ENCODE measurements at regions not wholly inside any gene's neighbourhood (a gene's known extent, or its start where the extent isn't known, plus 50 kb on each side); places are given as distances from the start of the nearest gene placed in this dataset.

DNA sequence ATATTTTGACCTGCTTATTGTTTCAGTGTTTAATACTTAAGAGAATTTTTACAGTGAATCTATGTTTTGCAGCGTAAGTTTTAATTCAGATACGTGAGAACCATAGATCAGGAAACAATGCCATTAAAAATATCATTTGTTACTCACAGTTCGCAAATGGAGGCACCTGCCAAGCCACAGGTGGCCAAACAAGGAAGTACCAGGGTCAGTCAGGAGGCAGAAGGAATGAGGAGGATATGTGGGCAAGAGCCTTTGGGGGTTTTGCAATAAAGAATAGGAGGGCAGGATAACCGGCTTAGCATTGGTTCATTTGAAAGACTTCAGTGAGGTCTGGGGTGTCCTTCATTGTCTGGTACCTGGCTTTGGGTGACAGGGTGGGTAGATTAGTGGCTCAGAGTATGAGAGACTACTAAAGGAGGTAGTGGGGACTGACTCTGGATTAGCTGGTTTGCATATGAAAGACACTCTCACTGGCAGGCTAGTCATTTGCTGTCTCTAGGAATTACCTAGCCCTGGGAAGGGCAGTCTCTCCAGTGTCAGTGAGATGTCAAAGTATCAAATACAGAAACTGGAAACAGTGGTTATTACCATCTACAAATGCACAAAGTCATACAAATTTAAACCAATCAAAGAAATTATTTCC lies 132.2 kb upstream of the CAV2 start:
- Histone ChIP-seq H3K27me3 (ENCODE audit: insufficient read depth) (no peaks in the 10 kb centered on the region), H3K4me3 (no peak overlapping the region), H3K79me2 (replicated peaks; ENCODE audit: insufficient read depth) (no peaks in the 10 kb centered on the region), H3F3A (replicated peaks; ENCODE audit: low read depth) (no peaks in the 10 kb centered on the region), H3K27ac (ENCODE audit: low read depth) (no peak overlapping the region), H3K4me1 (ENCODE audit: insufficient read depth) (no peaks in the 10 kb centered on the region), H3K36me3 (ENCODE audit: insufficient read depth) (no peaks in the 10 kb centered on the region), H4K20me1 (replicated peaks; ENCODE audit: insufficient read depth) (no peaks in the 10 kb centered on the region), H3K9me2 (ENCODE audit: insufficient read depth) (no peaks in the 10 kb centered on the region; the same call in 1 of the 2 replicates), H2AFZ (no peak overlapping the region), H3K4me2 (no peak overlapping the region)
- peak; percentile 99 for ATAC-seq
- Mint-ChIP-seq H3K27ac (no peak overlapping the region), H3K27me3 (ENCODE audit: insufficient read depth, low read depth, poor library complexity) (no peaks in the 10 kb centered on the region), H3K36me3 (ENCODE audit: low read depth) (peaks cover 18% of the 10 kb centered on the region; the same call in 2 of the 3 replicates), H3K4me3 (no peak overlapping the region), H3K4me1 (peaks cover 8% of the 10 kb centered on the region; the same call in 2 of the 3 replicates), H3K9me3 (peaks cover 24% of the 10 kb centered on the region)
- peak; percentile 54 for DNase-seq (ENCODE audit: low spot score)
- TF ChIP-seq, protein P1, sequence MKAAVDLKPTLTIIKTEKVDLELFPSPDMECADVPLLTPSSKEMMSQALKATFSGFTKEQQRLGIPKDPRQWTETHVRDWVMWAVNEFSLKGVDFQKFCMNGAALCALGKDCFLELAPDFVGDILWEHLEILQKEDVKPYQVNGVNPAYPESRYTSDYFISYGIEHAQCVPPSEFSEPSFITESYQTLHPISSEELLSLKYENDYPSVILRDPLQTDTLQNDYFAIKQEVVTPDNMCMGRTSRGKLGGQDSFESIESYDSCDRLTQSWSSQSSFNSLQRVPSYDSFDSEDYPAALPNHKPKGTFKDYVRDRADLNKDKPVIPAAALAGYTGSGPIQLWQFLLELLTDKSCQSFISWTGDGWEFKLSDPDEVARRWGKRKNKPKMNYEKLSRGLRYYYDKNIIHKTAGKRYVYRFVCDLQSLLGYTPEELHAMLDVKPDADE (IDR thresholded peaks at IDR 0.05), result no peak
- TF ChIP-seq ZNF331 (CRISPR knock-in tag; IDR thresholded peaks at IDR 0.05; ENCODE audit: low read depth), result no peak
- TF ChIP-seq JUNB (IDR thresholded peaks at IDR 0.05; ENCODE audit: unreplicated experiment), result no peak
- TF ChIP-seq, protein P2, sequence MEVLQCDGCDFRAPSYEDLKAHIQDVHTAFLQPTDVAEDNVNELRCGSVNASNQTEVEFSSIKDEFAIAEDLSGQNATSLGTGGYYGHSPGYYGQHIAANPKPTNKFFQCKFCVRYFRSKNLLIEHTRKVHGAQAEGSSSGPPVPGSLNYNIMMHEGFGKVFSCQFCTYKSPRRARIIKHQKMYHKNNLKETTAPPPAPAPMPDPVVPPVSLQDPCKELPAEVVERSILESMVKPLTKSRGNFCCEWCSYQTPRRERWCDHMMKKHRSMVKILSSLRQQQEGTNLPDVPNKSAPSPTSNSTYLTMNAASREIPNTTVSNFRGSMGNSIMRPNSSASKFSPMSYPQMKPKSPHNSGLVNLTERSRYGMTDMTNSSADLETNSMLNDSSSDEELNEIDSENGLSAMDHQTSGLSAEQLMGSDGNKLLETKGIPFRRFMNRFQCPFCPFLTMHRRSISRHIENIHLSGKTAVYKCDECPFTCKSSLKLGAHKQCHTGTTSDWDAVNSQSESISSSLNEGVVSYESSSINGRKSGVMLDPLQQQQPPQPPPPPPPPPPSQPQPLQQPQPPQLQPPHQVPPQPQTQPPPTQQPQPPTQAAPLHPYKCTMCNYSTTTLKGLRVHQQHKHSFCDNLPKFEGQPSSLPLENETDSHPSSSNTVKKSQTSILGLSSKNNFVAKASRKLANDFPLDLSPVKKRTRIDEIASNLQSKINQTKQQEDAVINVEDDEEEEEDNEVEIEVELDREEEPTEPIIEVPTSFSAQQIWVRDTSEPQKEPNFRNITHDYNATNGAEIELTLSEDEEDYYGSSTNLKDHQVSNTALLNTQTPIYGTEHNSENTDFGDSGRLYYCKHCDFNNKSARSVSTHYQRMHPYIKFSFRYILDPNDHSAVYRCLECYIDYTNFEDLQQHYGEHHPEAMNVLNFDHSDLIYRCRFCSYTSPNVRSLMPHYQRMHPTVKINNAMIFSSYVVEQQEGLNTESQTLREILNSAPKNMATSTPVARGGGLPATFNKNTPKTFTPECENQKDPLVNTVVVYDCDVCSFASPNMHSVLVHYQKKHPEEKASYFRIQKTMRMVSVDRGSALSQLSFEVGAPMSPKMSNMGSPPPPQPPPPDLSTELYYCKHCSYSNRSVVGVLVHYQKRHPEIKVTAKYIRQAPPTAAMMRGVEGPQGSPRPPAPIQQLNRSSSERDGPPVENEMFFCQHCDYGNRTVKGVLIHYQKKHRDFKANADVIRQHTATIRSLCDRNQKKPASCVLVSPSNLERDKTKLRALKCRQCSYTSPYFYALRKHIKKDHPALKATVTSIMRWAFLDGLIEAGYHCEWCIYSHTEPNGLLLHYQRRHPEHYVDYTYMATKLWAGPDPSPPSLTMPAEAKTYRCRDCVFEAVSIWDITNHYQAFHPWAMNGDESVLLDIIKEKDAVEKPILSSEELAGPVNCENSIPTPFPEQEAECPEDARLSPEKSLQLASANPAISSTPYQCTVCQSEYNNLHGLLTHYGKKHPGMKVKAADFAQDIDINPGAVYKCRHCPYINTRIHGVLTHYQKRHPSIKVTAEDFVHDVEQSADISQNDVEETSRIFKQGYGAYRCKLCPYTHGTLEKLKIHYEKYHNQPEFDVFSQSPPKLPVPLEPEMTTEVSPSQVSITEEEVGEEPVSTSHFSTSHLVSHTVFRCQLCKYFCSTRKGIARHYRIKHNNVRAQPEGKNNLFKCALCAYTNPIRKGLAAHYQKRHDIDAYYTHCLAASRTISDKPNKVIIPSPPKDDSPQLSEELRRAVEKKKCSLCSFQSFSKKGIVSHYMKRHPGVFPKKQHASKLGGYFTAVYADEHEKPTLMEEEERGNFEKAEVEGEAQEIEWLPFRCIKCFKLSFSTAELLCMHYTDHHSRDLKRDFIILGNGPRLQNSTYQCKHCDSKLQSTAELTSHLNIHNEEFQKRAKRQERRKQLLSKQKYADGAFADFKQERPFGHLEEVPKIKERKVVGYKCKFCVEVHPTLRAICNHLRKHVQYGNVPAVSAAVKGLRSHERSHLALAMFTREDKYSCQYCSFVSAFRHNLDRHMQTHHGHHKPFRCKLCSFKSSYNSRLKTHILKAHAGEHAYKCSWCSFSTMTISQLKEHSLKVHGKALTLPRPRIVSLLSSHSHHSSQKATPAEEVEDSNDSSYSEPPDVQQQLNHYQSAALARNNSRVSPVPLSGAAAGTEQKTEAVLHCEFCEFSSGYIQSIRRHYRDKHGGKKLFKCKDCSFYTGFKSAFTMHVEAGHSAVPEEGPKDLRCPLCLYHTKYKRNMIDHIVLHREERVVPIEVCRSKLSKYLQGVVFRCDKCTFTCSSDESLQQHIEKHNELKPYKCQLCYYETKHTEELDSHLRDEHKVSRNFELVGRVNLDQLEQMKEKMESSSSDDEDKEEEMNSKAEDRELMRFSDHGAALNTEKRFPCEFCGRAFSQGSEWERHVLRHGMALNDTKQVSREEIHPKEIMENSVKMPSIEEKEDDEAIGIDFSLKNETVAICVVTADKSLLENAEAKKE (CRISPR knock-in tag; IDR thresholded peaks at IDR 0.05), result no peak

All from GM23338 (cell line).